ENCODE measurements at regions not wholly inside any gene's neighbourhood (a gene's known extent, or its start where the extent isn't known, plus 50 kb on each side); places are given as distances from the start of the nearest gene placed in this dataset.

GRCh38 chr1:68338081-68338480, 105.8 kb upstream of the WLS start:
- Histone ChIP-seq H3K4me3 (no peak overlapping the region), H3K27me3 (no peaks in the 10 kb centered on the region), H3K9me3 (ENCODE audit: low read depth) (no peaks in the 10 kb centered on the region), H3K27ac (no peak overlapping the region), H3K36me3 (no peaks in the 10 kb centered on the region), H3K4me1 (ENCODE audit: low read depth) (no peaks in the 10 kb centered on the region)
- no peak for DNase-seq (ENCODE audit: low read depth in 1 of 2, low spot score in 1 of 2)
- TF ChIP-seq CTCF (IDR thresholded peaks at IDR 0.05; ENCODE audit: low read depth, low read length) = no peak

GRCh38 chr1:68332041-68332440, 99.7 kb upstream of the WLS start:
- no peaks in the 10 kb centered on the region for H3K4me1 ChIP-seq (ENCODE audit: low read depth)
- H3K36me3 ChIP-seq = no peaks in the 10 kb centered on the region
- DNase-seq (ENCODE audit: low read depth in 1 of 2, low spot score in 1 of 2) = no peak
- TF ChIP-seq CTCF (IDR thresholded peaks at IDR 0.05; ENCODE audit: low read depth, low read length) = no peak
- no peak overlapping the region for H3K27ac ChIP-seq
- no peaks in the 10 kb centered on the region for H3K27me3 ChIP-seq
- no peaks in the 10 kb centered on the region for H3K9me3 ChIP-seq (ENCODE audit: low read depth)
- H3K4me3 ChIP-seq = no peak overlapping the region

- TF ChIP-seq CTCF (IDR thresholded peaks at IDR 0.05; ENCODE audit: low read depth, low read length) = no peak
- DNase-seq (ENCODE audit: low read depth in 1 of 2, low spot score in 1 of 2) = peak in 1 of 2 donors; percentile 71
- no peaks in the 10 kb centered on the region for H3K9me3 ChIP-seq (ENCODE audit: low read depth)
- no peaks in the 10 kb centered on the region for H3K27me3 ChIP-seq
- no peak overlapping the region for H3K27ac ChIP-seq
- no peaks in the 10 kb centered on the region for H3K36me3 ChIP-seq
- no peak overlapping the region for H3K4me3 ChIP-seq
- no peaks in the 10 kb centered on the region for H3K4me1 ChIP-seq (ENCODE audit: low read depth)
These were observed 99.0 kb upstream of the WLS start for GRCh38 chr1:68331117-68331865.

GRCh38 chr1:68330391-68330790, 98.1 kb upstream of the WLS start:
- Histone ChIP-seq H3K36me3 (no peaks in the 10 kb centered on the region), H3K4me1 (ENCODE audit: low read depth) (no peaks in the 10 kb centered on the region), H3K27ac (no peak overlapping the region), H3K27me3 (no peaks in the 10 kb centered on the region), H3K4me3 (no peak overlapping the region), H3K9me3 (ENCODE audit: low read depth) (no peaks in the 10 kb centered on the region)
- no peak for DNase-seq (ENCODE audit: low read depth in 1 of 2, low spot score in 1 of 2)
- no peak for TF ChIP-seq CTCF (IDR thresholded peaks at IDR 0.05; ENCODE audit: low read depth, low read length)

- TF ChIP-seq CTCF (IDR thresholded peaks at IDR 0.05; ENCODE audit: low read depth, low read length) = no peak
- Histone ChIP-seq H3K9me3 (ENCODE audit: low read depth) (no peaks in the 10 kb centered on the region), H3K27ac (no peak overlapping the region), H3K4me3 (no peak overlapping the region), H3K27me3 (no peaks in the 10 kb centered on the region), H3K36me3 (no peaks in the 10 kb centered on the region), H3K4me1 (ENCODE audit: low read depth) (no peaks in the 10 kb centered on the region)
- DNase-seq (ENCODE audit: low read depth in 1 of 2, low spot score in 1 of 2) = peak in 1 of 2 donors; percentile 47
These were observed 96.9 kb upstream of the WLS start for GRCh38 chr1:68329096-68329835.
